H1 (cell line): ENCODE measurements at regions not wholly inside any gene's neighbourhood (a gene's known extent, or its start where the extent isn't known, plus 50 kb on each side); places are given as distances from the start of the nearest gene placed in this dataset.
A peak's percentile ranks its signal among the peaks of the same experiment; 100 is the strongest.

Experiments used
- CTCF ChIA-PET: fragments of 300-600 bp; sonication (Branson Sonifier 250); formaldehyde crosslinking; loops from one replicate; lab custom pipeline; 2021; ENCODE audit not compliant: partially characterized antibody; lab: Charles Lee
- POLR2A ChIA-PET: fragments of 300-600 bp; sonication (Branson Sonifier 250); formaldehyde crosslinking; loops from one replicate; lab custom pipeline; 2021; ENCODE audit warnings: inconsistent platforms; ENCODE audit not compliant: partially characterized antibody; lab: Charles Lee
- DNase-seq, 2 experiments: peaks; one replicate each; pipeline versions ENCODE4 v3.0.0 to v3.0.0-alpha.2; 2010 to 2022; ENCODE audit warnings: low spot score in 2 of 2, low read depth in 1 of 2, mixed read lengths in 1 of 2
- FAIRE-seq: peaks from 2 replicates; lab custom pipeline; 2011; peaks lifted over from hg19 to GRCh38; lab: Jason Lieb, UNC
- H2AFZ ChIP-seq: 2 replicates; pipeline ENCODE4 v1.8.1; 2012; ENCODE audit warnings: low read length, inconsistent platforms
- H2AK5ac ChIP-seq: 2 replicates; pipeline ENCODE4 v1.6.1; 2013; ENCODE audit warnings: low read depth, low read length
- H2BK120ac ChIP-seq: replicated peaks from 2 replicates; pipeline ENCODE3; 2013; ENCODE audit warnings: low read depth, low read length, inconsistent platforms
- H2BK12ac ChIP-seq: 2 replicates; pipeline ENCODE4 v1.6.1; 2013; ENCODE audit warnings: low read depth, low read length
- H2BK15ac ChIP-seq: 2 replicates; pipeline ENCODE4 v1.6.1; 2013; ENCODE audit warnings: low read length
- H2BK20ac ChIP-seq: 2 replicates; pipeline ENCODE4 v1.6.1; 2013; ENCODE audit warnings: low read length
- H2BK5ac ChIP-seq: 2 replicates; pipeline ENCODE4 v1.6.1; 2013; ENCODE audit warnings: low read depth, low read length
- H3K14ac ChIP-seq: 2 replicates; pipeline ENCODE4 v1.6.1; 2013; ENCODE audit warnings: inconsistent platforms; ENCODE audit not compliant: insufficient read length
- H3K18ac ChIP-seq: 2 replicates; pipeline ENCODE4 v1.6.1; 2013; ENCODE audit warnings: low read length; ENCODE audit errors: extremely low read depth
- H3K23ac ChIP-seq: 2 replicates; pipeline ENCODE4 v1.6.1; 2013; ENCODE audit warnings: inconsistent platforms; ENCODE audit not compliant: insufficient read length
- H3K23me2 ChIP-seq: 2 replicates; pipeline ENCODE4 v1.6.1; 2013; ENCODE audit warnings: low read depth, low read length
- H3K27ac ChIP-seq: 2 replicates; pipeline ENCODE4 v1.6.1; 2011; ENCODE audit warnings: low read depth, low read length, inconsistent platforms
- H3K27me3 ChIP-seq, 4 experiments: replicated peaks in 1 of 4; 1 replicate in 1 of 4; 2 replicates in 3 of 4; pipeline versions ENCODE4 v1.6.1 to v1.8.1; 2011 to 2013; ENCODE audit warnings: low read length in 3 of 4, mild to moderate bottlenecking in 3 of 4, inconsistent platforms in 2 of 4, mixed read lengths in 2 of 4, moderate library complexity in 1 of 4; ENCODE audit not compliant: control insufficient read depth in 3 of 4, insufficient read depth in 3 of 4; ENCODE audit errors: extremely low read depth in 1 of 4
- H3K36me3 ChIP-seq, 4 experiments: 2 replicates each; pipeline versions ENCODE4 v1.6.1 to v1.8.1; 2011 to 2013; ENCODE audit warnings: mild to moderate bottlenecking in 4 of 4, low read length in 3 of 4, moderate library complexity in 2 of 4, control low read depth in 1 of 4, inconsistent platforms in 1 of 4; ENCODE audit not compliant: insufficient read depth in 4 of 4, control insufficient read depth in 2 of 4
- H3K4ac ChIP-seq: replicated peaks from 2 replicates; pipeline ENCODE3; 2013; ENCODE audit warnings: low read length, low read depth, mixed read lengths, inconsistent platforms; ENCODE audit not compliant: insufficient read length
- H3K4me1 ChIP-seq, 4 experiments: replicated peaks in 1 of 4; 1 replicate in 1 of 4; 2 replicates in 3 of 4; pipeline versions ENCODE4 v1.6.1 to v1.8.1; 2011 to 2013; ENCODE audit warnings: low read length in 3 of 4, inconsistent platforms in 2 of 4, mixed read lengths in 1 of 4; ENCODE audit not compliant: insufficient read depth in 4 of 4, control insufficient read depth in 3 of 4
- H3K4me2 ChIP-seq, 2 experiments: 2 replicates each; pipeline versions ENCODE4 v1.6.1 to v1.8.1; 2011 to 2013; ENCODE audit warnings: low read depth in 2 of 2, low read length in 2 of 2, control low read depth in 1 of 2, inconsistent platforms in 1 of 2, mild to moderate bottlenecking in 1 of 2; ENCODE audit not compliant: insufficient read depth in 1 of 2
- H3K4me3 ChIP-seq, 4 experiments: fragments of 200-600, 300-600 bp in 1 of 4; sonication (generic), shearing (Covaris generic), sonication (Bioruptor Twin) in 1 of 4; 2 replicates each; pipeline versions ENCODE4 v1.5.1 to v1.8.1; 2011 to 2016; ENCODE audit warnings: low read length in 4 of 4, low read depth in 3 of 4, control low read depth in 2 of 4, inconsistent platforms in 2 of 4, mild to moderate bottlenecking in 2 of 4, mixed read lengths in 1 of 4, moderate library complexity in 1 of 4; ENCODE audit not compliant: insufficient read depth in 2 of 4; ENCODE audit errors: extremely low read depth in 1 of 4
- H3K56ac ChIP-seq: replicated peaks from 2 replicates; pipeline ENCODE3; 2013; ENCODE audit warnings: low read depth, mild to moderate bottlenecking, mixed read lengths, low read length, inconsistent platforms; ENCODE audit not compliant: insufficient read length
- H3K79me1 ChIP-seq: 2 replicates; pipeline ENCODE4 v1.6.1; 2013; ENCODE audit warnings: low read depth, low read length, control low read depth
- H3K79me2 ChIP-seq, 2 experiments: 2 replicates each; pipeline versions ENCODE4 v1.6.1 to v1.8.1; 2012 to 2013; ENCODE audit warnings: low read length in 2 of 2, mild to moderate bottlenecking in 2 of 2, inconsistent platforms in 1 of 2; ENCODE audit not compliant: insufficient read depth in 2 of 2, control insufficient read depth in 1 of 2
- H3K9ac ChIP-seq, 4 experiments: replicated peaks in 1 of 4; 1 replicate in 1 of 4; 2 replicates in 3 of 4; pipeline versions ENCODE4 v1.6.1 to v1.8.1; 2011 to 2013; ENCODE audit warnings: low read depth in 3 of 4, low read length in 3 of 4, control low read depth in 2 of 4, mild to moderate bottlenecking in 2 of 4, moderate library complexity in 2 of 4, inconsistent platforms in 1 of 4; ENCODE audit errors: extremely low read depth in 1 of 4
- H3K9me3 ChIP-seq, 2 experiments: 2 replicates each; pipeline versions ENCODE4 v1.6.1 to v1.8.1; 2012 to 2013; ENCODE audit warnings: mild to moderate bottlenecking in 2 of 2, moderate library complexity in 2 of 2, control low read depth in 1 of 2, inconsistent platforms in 1 of 2, low read depth in 1 of 2, low read length in 1 of 2, mixed read lengths in 1 of 2; ENCODE audit not compliant: insufficient read depth in 2 of 2
- H4K20me1 ChIP-seq, 2 experiments: replicated peaks in 1 of 2; 2 replicates each; pipeline versions ENCODE3 to v1.8.1; 2011 to 2013; ENCODE audit warnings: inconsistent platforms in 2 of 2, low read length in 2 of 2, mild to moderate bottlenecking in 1 of 2; ENCODE audit not compliant: insufficient read depth in 2 of 2, control insufficient read depth in 1 of 2
- H4K5ac ChIP-seq: 2 replicates; pipeline ENCODE4 v1.6.1; 2013; ENCODE audit warnings: low read length, low read depth, mixed read lengths, inconsistent platforms; ENCODE audit not compliant: insufficient read length
- H4K8ac ChIP-seq: 2 replicates; pipeline ENCODE4 v1.8.0; 2013; ENCODE audit warnings: mild to moderate bottlenecking, moderate library complexity, low read length, inconsistent platforms; ENCODE audit not compliant: insufficient read depth; ENCODE audit errors: extremely low read depth
- H4K91ac ChIP-seq: replicated peaks from 2 replicates; pipeline ENCODE3; 2013; ENCODE audit warnings: low read length, mixed read lengths, inconsistent platforms; ENCODE audit not compliant: insufficient read length
- ATF2 ChIP-seq: IDR thresholded peaks from 2 replicates; pipeline ENCODE4 v1.6.1; 2012; ENCODE audit warnings: low read length, inconsistent platforms
- ATF3 ChIP-seq: IDR thresholded peaks from 2 replicates; pipeline ENCODE4 v1.6.1; 2011; ENCODE audit warnings: low read depth, mild to moderate bottlenecking, low read length; ENCODE audit not compliant: insufficient read depth
- MAFK ChIP-seq: IDR thresholded peaks from 2 replicates; pipeline ENCODE4 v1.6.1; 2012; ENCODE audit warnings: low read depth, mild to moderate bottlenecking, improper control_type of control experiment, low read length
- POLR2A ChIP-seq, 2 experiments: IDR thresholded peaks; 1 replicate in 1 of 2; 2 replicates in 1 of 2; pipeline ENCODE4 v1.6.1; 2011; ENCODE audit warnings: low read depth in 2 of 2, low read length in 2 of 2, mild to moderate bottlenecking in 2 of 2; ENCODE audit errors: control extremely low read depth in 1 of 2
- USF2 ChIP-seq: IDR thresholded peaks from 2 replicates; pipeline ENCODE4 v1.6.1; 2011; ENCODE audit warnings: low read length, improper control_type of control experiment
- YY1 ChIP-seq: IDR thresholded peaks from 2 replicates; pipeline ENCODE4 v1.6.1; 2011; ENCODE audit warnings: low read depth, mild to moderate bottlenecking, low read length
- WGBS, 2 experiments: shearing (Covaris generic) in 1 of 2; methylation state at CpG; one replicate each; pipeline versions ENCODE4 v1.1.6 to v1.1.7; 2013 to 2015; ENCODE audit warnings: low lambda C conversion rate in 2 of 2, mixed read lengths in 2 of 2, inconsistent platforms in 1 of 2, low coverage in 1 of 2, missing lambda C conversion rate in 1 of 2; ENCODE audit not compliant: insufficient replicate concordance in 2 of 2, insufficient coverage in 1 of 2, insufficient read length in 1 of 2; ENCODE audit errors: extremely low coverage in 1 of 2, missing lambda C conversion rate in 1 of 2; 5-methylcytosine and 5-hydroxymethylcytosine counted together

GRCh38 chr7:23970193-23970592, 260.2 kb downstream of the STK31 start:
- Histone ChIP-seq H3K4me1 (peaks cover 6 to 12% (median 10%) of the 10 kb centered on the region in 4 experiments; a peak in 5 of 7 replicates), H3K27me3 (no peaks in the 10 kb centered on the region), H3K27ac (no peak overlapping the region), H3K4me2 (no peak overlapping the region), H2BK20ac (no peak overlapping the region), H2BK5ac (no peak overlapping the region), H4K20me1 (no peaks in the 10 kb centered on the region), H3K18ac (no peak overlapping the region), H3K79me2 (no peaks in the 10 kb centered on the region), H2BK15ac (no peak overlapping the region), H3K9me3 (0 out of 4 replicates have a peak, but pooled peaks cover 2 to 3% of the 10 kb centered on the region in 2 experiments), H3K79me1 (no peaks in the 10 kb centered on the region), H3K4me3 (no peak overlapping the region), H4K91ac (no peak overlapping the region), H2AK5ac (no peak overlapping the region), H3K23me2 (no peaks in the 10 kb centered on the region), H3K23ac (no peak overlapping the region), H3K9ac (no peak overlapping the region), H3K14ac (no peak overlapping the region), H4K5ac (no peak overlapping the region), H2BK12ac (no peak overlapping the region), H3K36me3 (no peaks in the 10 kb centered on the region), H3K4ac (no peak overlapping the region), H3K56ac (no peak overlapping the region), H2BK120ac (no peak overlapping the region), H2AFZ (peak overlapping the region; percentile 54; the same call in 1 of the 2 replicates), H4K8ac (no peak overlapping the region)
- ChIA-PET POLR2A (no interaction called here), CTCF (interaction anchor here (1.9 kb wide), 1 partner anchor 10 kb away, joined by 9 read pairs; no protein-coding TSS in a partner anchor)
- FAIRE-seq (no peak), DNase-seq (no peak)
- 92% methylated on average over 2 of the region's 2 CpGs; no CpG with 5 or more reads in 1 of the 2 experiments for WGBS, 2 experiments
- no peak for TF ChIP-seq USF2
- TF ChIP-seq YY1: no peak
- TF ChIP-seq ATF2: no peak
- TF ChIP-seq POLR2A (IDR thresholded peaks at IDR 0.05; ENCODE audit: control extremely low read depth in 1 of 2, low read depth in 2 of 2, low read length in 2 of 2): no peak
- no peak for TF ChIP-seq MAFK
- no peak for TF ChIP-seq ATF3
